Activated naive CD8-positive, alpha-beta T cell (primary cell): ENCODE measurements at regions not wholly inside any gene's neighbourhood (a gene's known extent, or its start where the extent isn't known, plus 50 kb on each side); places are given as distances from the start of the nearest gene placed in this dataset.

Experiments
- H3K27ac Mint-ChIP-seq: one replicate; pipeline ENCODE4 v1.8.0; 2021; ENCODE audit warnings: mixed read lengths
- H3K27me3 Mint-ChIP-seq: one replicate; pipeline ENCODE4 v1.8.0; 2021; ENCODE audit warnings: mixed read lengths
- H3K36me3 Mint-ChIP-seq: one replicate; pipeline ENCODE4 v1.8.0; 2021; ENCODE audit warnings: mixed read lengths
- H3K4me1 Mint-ChIP-seq: one replicate; pipeline ENCODE4 v1.8.0; 2021; ENCODE audit warnings: low read depth, mixed read lengths
- H3K4me3 Mint-ChIP-seq: one replicate; pipeline ENCODE4 v1.8.0; 2021; ENCODE audit warnings: mild to moderate bottlenecking, mixed read lengths
- H3K9me3 Mint-ChIP-seq: one replicate; pipeline ENCODE4 v1.8.0; 2021; ENCODE audit warnings: low read depth, mixed read lengths

DNA sequence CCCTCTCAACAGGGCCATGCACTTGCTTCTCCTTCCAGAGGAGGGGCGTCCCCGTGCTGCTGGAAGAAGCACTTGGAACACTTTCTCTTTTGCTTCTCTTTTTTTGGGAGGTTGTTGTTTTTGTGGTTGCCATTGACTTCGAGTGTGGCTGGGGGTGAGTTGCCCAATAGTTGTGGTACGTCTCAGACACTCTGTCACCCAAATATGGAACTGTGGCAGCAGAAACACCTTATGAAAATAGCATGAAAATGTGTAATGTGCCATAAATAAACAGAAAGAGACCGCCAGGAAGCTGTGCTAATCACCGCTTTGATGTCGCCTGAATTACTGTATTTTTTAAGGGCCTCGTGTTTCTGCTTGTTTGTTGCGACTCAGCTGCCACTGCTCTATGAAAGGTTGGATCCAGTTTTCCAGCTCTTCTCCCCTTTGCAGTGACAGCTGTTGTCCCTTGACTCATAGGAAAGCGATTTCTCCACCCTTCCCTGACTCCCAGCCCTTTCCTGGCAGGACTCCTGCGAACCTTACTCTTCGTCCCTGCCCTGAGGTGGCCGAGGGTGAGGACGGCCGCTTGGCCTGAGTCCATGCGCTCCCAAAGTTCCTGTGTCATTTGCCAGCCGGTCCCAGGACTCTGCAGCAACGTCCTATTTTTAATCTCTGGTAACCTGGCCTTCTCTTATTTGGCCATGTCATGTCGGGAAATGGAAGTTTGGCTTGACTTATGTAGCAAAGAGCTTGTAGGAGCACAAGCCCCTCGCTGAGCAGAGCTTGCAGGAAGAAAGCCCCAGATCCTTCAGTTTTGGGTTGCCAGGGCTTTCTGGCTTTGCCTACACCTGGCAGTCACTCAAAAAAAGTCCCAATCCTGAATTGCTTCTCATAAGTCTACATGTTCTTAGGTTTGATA, 694.6 kb downstream of the QKI start:
- Mint-ChIP-seq H3K4me3 (no peak overlapping the region), H3K27ac (no peak overlapping the region), H3K36me3 (peaks cover 3% of the 10 kb centered on the region), H3K9me3 (no peaks in the 10 kb centered on the region), H3K27me3 (peaks cover 17% of the 10 kb centered on the region), H3K4me1 (peaks cover 3% of the 10 kb centered on the region)

DNA sequence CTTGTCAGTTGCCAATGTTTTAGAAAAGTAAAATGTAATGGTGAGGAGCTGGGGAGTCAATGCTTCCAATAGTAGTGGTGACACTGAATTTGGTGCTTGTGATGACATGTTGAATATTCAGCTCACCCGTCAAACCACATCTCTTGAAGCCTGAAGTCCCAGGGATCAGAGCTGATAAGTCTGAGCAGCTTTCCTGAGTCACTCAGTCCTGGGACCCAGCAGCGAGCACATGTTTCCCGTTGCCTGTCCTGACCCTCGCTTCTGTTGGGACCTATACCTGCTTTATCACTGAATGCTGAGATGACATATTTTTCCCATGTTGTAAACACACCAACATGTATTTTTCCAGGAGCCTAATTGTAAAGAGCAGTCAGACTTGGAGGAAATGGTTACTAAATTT, 693.6 kb downstream of the QKI start:
- Mint-ChIP-seq H3K4me1 (peaks cover 3% of the 10 kb centered on the region), H3K9me3 (no peaks in the 10 kb centered on the region), H3K27ac (no peak overlapping the region), H3K36me3 (peaks cover 3% of the 10 kb centered on the region), H3K27me3 (peaks cover 17% of the 10 kb centered on the region), H3K4me3 (no peak overlapping the region)

DNA sequence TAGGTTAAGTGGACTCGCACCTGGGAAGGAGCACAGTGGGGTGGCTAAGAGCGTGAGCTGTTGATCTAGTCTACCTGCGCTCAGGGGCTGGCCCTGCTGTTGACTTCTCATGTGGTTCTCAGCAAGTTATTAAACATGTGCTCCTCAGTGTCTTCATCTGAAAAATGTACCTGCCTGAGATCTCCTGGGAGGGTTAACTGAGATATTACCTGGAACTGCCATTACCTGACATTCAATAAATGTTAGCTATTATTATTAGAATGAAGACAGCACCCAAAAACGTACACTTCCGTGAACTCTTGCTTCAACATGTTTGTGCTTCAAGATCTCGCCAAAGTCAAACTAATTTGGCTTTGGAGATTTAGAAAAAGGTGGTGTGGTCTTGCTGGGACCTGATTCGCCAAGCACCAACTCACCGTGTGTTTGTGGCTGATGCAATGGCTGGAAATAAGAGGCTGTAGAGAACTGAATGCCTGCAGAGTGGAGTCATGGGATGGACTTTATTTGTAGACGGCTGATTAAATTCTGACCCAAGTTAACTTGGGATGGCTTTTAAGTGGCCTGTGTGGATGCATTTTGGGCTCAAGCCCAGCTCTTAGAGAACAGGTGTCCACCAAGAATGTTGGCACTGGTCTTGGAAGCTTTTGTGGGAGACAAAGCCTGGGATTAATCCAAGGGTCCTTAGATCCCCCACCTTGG, 692.9 kb downstream of the QKI start:
- Mint-ChIP-seq H3K27me3 (peaks cover 17% of the 10 kb centered on the region), H3K4me3 (no peak overlapping the region)

DNA sequence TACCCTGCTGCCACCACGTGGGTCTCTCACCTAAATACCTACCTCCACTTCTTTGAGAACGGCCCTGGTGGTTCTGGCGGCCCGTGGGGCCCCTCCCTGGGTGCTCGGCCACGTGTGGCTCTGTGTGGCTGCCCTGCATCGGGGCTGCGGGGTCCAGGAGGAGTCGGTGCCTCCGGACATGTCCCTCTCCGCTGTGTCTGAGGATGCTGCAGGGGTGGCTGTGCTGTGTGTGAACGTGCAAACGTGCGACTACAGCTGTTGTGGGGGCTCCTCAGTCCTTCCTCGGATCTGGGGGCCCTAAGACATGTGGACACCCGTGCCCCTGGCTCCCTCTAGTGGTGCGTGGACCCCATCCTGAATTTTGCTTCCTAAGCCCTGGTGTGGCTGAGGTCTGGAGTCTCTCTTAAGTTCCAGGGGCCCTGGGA, 691.8 kb downstream of the QKI start:
- Mint-ChIP-seq H3K9me3 (no peaks in the 10 kb centered on the region), H3K4me3 (no peak overlapping the region), H3K4me1 (peaks cover 3% of the 10 kb centered on the region), H3K27me3 (peaks cover 18% of the 10 kb centered on the region), H3K36me3 (peaks cover 3% of the 10 kb centered on the region), H3K27ac (no peak overlapping the region)

More for the DNA sequence above, 692.9 kb downstream of the QKI start:
- H3K4me1 Mint-ChIP-seq, result peaks cover 3% of the 10 kb centered on the region
- no peaks in the 10 kb centered on the region for H3K9me3 Mint-ChIP-seq
- H3K27ac Mint-ChIP-seq, result no peak overlapping the region
- H3K36me3 Mint-ChIP-seq, result peaks cover 3% of the 10 kb centered on the region

DNA sequence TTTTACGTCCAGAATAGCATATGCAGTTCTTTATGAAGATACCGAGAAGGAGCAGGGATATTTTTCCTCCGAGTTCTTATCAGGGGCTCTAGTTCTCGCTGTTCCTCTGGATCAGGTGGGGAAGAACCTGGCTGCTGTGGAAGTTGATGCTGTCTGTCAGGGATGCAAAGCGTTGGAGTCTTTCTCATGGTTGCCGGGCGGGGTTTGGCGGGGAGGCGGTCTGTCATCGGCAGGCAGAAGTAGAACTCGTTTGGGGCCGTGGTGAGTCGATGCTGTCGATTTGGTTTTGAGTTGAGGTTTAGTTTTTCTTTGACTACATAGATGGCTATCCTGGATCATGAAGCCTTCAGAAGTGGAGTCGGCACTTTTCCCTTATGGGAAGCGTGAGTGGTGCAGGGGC, 691.2 kb downstream of the QKI start:
- no peak overlapping the region for H3K27ac Mint-ChIP-seq
- H3K4me1 Mint-ChIP-seq, result peaks cover 3% of the 10 kb centered on the region
- peaks cover 3% of the 10 kb centered on the region for H3K36me3 Mint-ChIP-seq
- no peaks in the 10 kb centered on the region for H3K9me3 Mint-ChIP-seq
- peaks cover 17% of the 10 kb centered on the region for H3K27me3 Mint-ChIP-seq
- H3K4me3 Mint-ChIP-seq, result no peak overlapping the region

DNA sequence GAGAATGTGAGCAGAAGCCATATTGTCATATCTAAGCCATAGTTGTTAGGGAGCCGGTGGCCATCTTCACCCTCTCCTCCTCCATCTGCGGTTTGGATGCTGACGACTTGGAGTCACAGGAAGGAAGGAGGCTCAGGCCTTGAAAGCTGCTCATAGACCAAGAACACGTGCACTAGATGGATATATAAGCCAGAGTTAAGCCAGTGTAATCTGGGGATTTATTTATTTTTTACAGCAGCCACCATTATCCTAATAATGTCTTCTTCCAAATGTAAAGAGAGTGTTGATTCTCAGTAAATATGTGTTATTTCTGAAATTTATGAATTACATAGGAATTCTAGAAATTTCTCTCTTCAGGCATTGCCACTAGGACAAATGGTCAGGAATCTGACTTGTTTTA, 689.9 kb downstream of the QKI start:
- H3K36me3 Mint-ChIP-seq, result no peaks in the 10 kb centered on the region
- H3K27ac Mint-ChIP-seq, result no peak overlapping the region

DNA sequence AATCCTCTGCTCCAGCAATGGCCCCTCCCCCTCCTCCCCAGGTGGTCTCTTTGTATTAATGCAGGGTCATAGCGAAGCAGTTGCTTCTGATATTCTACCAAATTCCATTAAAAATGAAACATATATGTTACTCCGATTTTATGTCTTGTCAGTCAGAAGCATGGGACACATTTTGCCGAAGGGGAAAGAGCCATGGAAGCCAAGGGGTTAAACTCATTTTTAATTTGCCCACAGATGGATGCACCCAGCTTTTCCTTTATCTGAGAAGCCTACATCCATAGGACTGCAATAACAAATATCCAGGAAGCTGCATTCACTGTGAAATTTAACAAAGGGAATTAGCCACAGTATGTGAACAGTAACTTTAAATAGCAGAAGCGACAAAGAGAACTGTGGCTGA, 688.2 kb downstream of the QKI start:
- no peaks in the 10 kb centered on the region for H3K4me1 Mint-ChIP-seq
- H3K27ac Mint-ChIP-seq, result no peak overlapping the region

More for the DNA sequence above, 689.9 kb downstream of the QKI start:
- Mint-ChIP-seq H3K9me3 (no peaks in the 10 kb centered on the region), H3K27me3 (peaks cover 11% of the 10 kb centered on the region), H3K4me1 (peaks cover 3% of the 10 kb centered on the region), H3K4me3 (no peak overlapping the region)

DNA sequence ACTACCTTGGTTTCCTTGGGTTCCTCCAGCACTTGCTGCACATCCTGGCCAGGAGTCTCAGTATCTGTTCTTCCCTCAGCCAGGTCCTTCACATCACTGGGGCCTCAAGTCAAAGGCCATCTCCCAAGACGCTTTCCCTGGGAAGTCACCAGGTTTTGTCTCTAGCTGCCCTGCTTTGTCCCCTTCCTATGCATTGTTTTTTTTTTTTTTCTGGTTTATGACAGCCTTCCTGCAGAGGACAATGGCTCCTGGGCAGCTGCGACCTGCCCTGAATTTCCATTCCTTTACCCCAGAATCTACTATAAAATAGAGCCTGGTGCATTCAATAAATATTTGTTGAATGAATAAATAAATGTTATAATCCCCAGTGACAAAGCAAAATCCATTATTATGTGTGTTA, 687.3 kb downstream of the QKI start:
- Mint-ChIP-seq H3K9me3 (no peaks in the 10 kb centered on the region), H3K27ac (no peak overlapping the region), H3K27me3 (peaks cover 5% of the 10 kb centered on the region), H3K36me3 (no peaks in the 10 kb centered on the region), H3K4me1 (no peaks in the 10 kb centered on the region), H3K4me3 (no peak overlapping the region)

More for the DNA sequence above, 688.2 kb downstream of the QKI start:
- H3K27me3 Mint-ChIP-seq, result peaks cover 5% of the 10 kb centered on the region
- no peaks in the 10 kb centered on the region for H3K36me3 Mint-ChIP-seq
- no peak overlapping the region for H3K4me3 Mint-ChIP-seq
- no peaks in the 10 kb centered on the region for H3K9me3 Mint-ChIP-seq

DNA sequence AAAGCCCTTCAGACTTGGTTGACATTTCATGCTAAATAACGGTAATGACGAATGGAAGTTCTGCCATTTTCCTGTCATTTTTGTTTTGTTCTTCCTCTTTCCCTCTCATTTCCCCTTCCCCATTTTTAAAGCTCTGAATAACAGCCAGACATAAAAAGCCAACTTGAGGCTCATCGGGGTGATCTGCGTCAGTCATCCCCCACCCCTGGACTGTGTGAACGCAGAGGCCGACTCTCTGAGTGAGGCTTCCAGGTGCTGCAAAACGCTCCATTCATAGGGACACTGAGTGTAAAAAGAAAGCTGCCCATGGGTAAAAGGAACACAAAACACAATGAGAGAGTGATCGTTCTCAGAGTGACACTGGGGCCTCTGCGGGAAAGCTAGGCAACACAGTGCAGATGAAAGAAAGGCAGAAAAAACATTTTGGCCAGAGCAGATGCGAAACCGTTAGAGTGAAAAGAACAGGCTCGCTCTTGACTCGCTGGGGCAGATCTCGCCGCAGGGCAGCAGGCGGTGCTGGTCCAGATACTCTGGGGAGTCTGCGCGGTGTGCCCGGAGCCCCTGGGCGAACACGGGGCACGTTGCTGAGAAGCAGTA, 684.8 kb downstream of the QKI start:
- no peaks in the 10 kb centered on the region for H3K4me1 Mint-ChIP-seq
- no peak overlapping the region for H3K27ac Mint-ChIP-seq
- peaks cover 5% of the 10 kb centered on the region for H3K27me3 Mint-ChIP-seq
- H3K36me3 Mint-ChIP-seq, result no peaks in the 10 kb centered on the region
- no peak overlapping the region for H3K4me3 Mint-ChIP-seq
- no peaks in the 10 kb centered on the region for H3K9me3 Mint-ChIP-seq

DNA sequence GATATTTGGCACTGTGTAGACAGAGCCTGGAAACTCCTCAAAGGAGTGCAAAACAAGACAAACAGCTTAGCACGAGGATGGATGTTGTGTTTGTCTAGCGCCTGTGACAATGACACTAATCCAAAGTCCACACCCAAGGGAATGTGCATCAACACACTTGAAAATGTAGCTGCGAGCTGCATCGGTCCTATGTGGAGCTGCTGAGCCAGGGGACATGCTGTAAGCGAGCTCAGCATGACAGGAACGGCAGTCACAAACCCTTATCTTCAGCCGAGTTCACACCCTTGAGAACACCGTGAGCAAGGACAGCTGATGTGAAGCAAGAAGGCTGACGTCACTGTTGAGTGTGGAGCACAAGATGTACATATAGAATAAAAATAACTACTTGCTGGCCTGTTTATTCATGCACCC, 684.3 kb downstream of the QKI start:
- no peaks in the 10 kb centered on the region for H3K4me1 Mint-ChIP-seq
- no peak overlapping the region for H3K4me3 Mint-ChIP-seq
- no peak overlapping the region for H3K27ac Mint-ChIP-seq
- H3K9me3 Mint-ChIP-seq, result no peaks in the 10 kb centered on the region
- H3K27me3 Mint-ChIP-seq, result peaks cover 5% of the 10 kb centered on the region
- H3K36me3 Mint-ChIP-seq, result no peaks in the 10 kb centered on the region

DNA sequence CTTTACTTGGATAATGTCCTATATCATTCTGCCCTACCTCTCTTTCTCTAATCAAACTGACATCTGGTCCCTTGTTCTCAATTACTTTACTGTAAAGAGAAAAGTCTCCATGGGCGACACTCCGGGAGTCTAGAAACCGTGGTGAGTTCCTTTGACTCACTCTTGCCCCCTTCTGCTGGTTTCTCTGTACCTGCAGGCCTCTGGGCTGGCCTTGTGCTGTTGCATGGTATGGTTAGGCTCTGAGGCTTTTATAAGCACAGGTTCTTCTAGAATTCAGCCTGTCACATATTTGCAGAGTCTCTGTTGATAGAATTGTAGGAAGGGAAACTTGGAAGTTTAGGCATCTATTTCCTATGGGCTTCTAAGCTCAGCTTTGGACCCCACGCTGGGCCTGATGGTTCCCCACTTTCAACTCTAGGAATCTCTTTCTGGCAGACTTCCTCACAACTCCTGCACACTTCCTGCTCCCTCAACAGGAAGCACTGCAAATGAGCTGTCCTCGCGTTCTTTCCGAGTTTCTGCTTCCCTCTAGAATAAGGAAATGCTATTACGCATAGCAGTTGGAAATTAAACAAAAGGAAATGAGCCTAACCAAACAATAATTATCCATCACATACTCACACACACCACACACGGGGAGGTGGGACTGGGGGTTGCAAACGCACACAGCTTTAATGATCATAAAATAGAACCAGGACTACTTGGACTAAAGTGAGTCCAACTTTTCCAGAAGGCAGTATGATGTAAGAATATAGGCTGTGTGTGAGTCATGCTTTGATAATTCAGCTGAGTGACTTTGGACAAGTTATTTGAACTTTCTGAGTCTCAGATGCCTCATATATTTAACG, 683.3 kb downstream of the QKI start:
- no peaks in the 10 kb centered on the region for H3K9me3 Mint-ChIP-seq
- H3K27me3 Mint-ChIP-seq, result peaks cover 5% of the 10 kb centered on the region
- H3K4me3 Mint-ChIP-seq, result no peak overlapping the region
- no peaks in the 10 kb centered on the region for H3K4me1 Mint-ChIP-seq
- H3K27ac Mint-ChIP-seq, result no peak overlapping the region
- no peaks in the 10 kb centered on the region for H3K36me3 Mint-ChIP-seq

DNA sequence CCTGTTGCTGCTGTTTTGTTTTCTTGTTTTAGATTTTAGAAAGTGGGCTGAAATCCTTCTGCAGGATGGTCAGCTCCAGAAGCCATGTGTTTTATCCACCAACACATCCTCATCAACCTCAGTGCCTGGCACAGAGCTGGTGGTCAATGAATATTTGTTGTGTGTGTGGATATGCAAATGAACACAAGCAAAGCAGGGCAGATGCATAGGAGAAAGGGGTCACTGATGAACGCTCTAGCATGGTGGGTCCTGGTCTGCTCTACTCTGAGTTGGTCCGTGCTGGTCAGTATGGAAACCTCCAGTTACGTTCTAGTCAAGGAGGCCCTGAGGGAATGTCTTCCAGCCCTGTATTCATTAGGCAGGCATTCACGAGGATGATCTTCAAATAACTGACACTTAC, 682.5 kb downstream of the QKI start:
- Mint-ChIP-seq H3K36me3 (no peaks in the 10 kb centered on the region), H3K4me1 (no peaks in the 10 kb centered on the region), H3K27ac (no peak overlapping the region), H3K4me3 (no peak overlapping the region), H3K9me3 (no peaks in the 10 kb centered on the region), H3K27me3 (peaks cover 2% of the 10 kb centered on the region)

DNA sequence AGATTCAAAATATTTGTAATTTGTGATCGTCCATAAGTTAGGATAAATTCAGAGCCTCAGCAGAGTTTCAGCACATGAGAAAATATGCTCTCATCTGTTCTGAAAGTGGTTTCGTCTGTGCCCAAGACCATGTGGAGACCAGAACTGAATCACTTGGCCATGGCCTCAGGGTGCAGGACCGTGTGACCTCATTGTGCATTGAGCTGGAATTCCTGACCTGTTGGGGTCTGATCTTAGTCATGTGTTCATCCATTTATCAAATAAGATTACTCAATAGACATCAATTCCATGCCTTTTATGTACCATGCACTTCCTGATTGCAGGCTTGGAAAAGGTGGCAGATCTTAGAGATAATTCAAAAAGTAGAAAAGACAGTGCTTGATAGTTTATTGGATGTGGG, 680.5 kb downstream of the QKI start:
- Mint-ChIP-seq H3K36me3 (no peaks in the 10 kb centered on the region), H3K9me3 (no peaks in the 10 kb centered on the region), H3K27ac (no peak overlapping the region), H3K4me3 (no peak overlapping the region), H3K4me1 (no peaks in the 10 kb centered on the region), H3K27me3 (no peaks in the 10 kb centered on the region)

DNA sequence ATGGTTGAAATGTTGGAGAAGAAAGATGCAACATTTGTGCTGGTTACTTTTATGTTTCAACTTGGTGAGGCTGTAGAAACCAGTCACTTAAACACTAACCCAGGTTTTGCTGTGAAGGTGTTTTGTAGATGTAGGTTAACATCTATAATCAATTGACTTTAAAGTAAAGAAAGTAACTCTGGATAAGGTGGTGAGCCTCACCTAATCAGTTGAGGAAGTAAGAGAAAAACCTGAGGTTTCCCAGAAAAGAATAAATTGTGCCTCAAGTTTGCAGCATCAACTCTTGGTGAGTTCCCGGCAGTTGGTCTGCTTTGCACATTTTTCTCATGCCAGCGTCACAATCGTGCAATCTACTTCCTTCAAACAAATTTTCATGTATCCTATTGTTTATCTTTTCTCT, 673.4 kb downstream of the QKI start:
- Mint-ChIP-seq H3K4me1 (no peaks in the 10 kb centered on the region), H3K9me3 (no peaks in the 10 kb centered on the region), H3K36me3 (no peaks in the 10 kb centered on the region), H3K27ac (no peak overlapping the region), H3K27me3 (no peaks in the 10 kb centered on the region), H3K4me3 (no peak overlapping the region)
